K562 (cell line): ENCODE measurements at regions not wholly inside any gene's neighbourhood (a gene's known extent, or its start where the extent isn't known, plus 50 kb on each side); places are given as distances from the start of the nearest gene placed in this dataset.

Source experiments
- ARNT ChIP-seq, 2 experiments: fragments of 450-650 bp; IDR thresholded peaks; 2 replicates each; pipeline ENCODE4 v1.6.1; 2016; ENCODE audit warnings: mild to moderate bottlenecking in 1 of 2
- C11orf30 ChIP-seq: fragments of 450-650 bp; IDR thresholded peaks from 2 replicates; pipeline ENCODE4 v1.6.1; 2016; ENCODE audit warnings: low read depth, mild to moderate bottlenecking
- E2F1 ChIP-seq: sonication (generic); formaldehyde crosslinking; IDR thresholded peaks from 2 replicates; pipeline ENCODE4 v1.8.1; 2023; ENCODE audit warnings: mild to moderate bottlenecking, missing genetic modification reagents, moderate library complexity
- GATAD2A ChIP-seq: fragments of 450-650 bp; IDR thresholded peaks from 2 replicates; pipeline ENCODE4 v1.6.1; 2017
- GTF2B ChIP-seq: IDR thresholded peaks from 2 replicates; pipeline ENCODE4 v1.6.1; 2011; ENCODE audit not compliant: insufficient read length; ENCODE audit errors: extremely low read depth
- KLF13 ChIP-seq: fragments of 450-650 bp; IDR thresholded peaks from 2 replicates; pipeline ENCODE4 v1.6.1; 2016; ENCODE audit warnings: missing genetic modification characterization, low read depth, mild to moderate bottlenecking, missing compliant biosample characterization, moderate library complexity, borderline replicate concordance
- MAFF ChIP-seq: IDR thresholded peaks from 2 replicates; pipeline ENCODE4 v1.6.1; 2012; ENCODE audit warnings: low read length, improper control_type of control experiment
- MAZ ChIP-seq, 2 experiments: fragments of 450-650 bp in 1 of 2; sonication (generic) in 1 of 2; formaldehyde crosslinking; IDR thresholded peaks in 1 of 2; conservative IDR thresholded peaks in 1 of 2; 2 replicates each; pipeline versions ENCODE4 v1.4.0 to v1.5.0; 2020; ENCODE audit warnings: mild to moderate bottlenecking in 1 of 2, missing genetic modification reagents in 1 of 2
- MECOM ChIP-seq: fragments of 250-450 bp; sonication (Bioruptor Pico); IDR thresholded peaks from 2 replicates; pipeline ENCODE4 v1.8.0; 2022; ENCODE audit warnings: inconsistent platforms
- MEF2D ChIP-seq: conservative IDR thresholded peaks from 2 replicates; pipeline ENCODE4 v1.6.1; 2016; ENCODE audit warnings: low read depth, missing genetic modification characterization, missing compliant biosample characterization
- MLLT1 ChIP-seq, 2 experiments: fragments of 450-650 bp; IDR thresholded peaks; 2 replicates each; pipeline ENCODE4 v1.6.1; 2016
- PHB ChIP-seq: fragments of 250-450 bp; sonication (Bioruptor Pico); IDR thresholded peaks from 2 replicates; pipeline ENCODE4 v1.5.0; 2021
- POLR2H ChIP-seq: IDR thresholded peaks from 2 replicates; pipeline ENCODE4 v1.6.1; 2016; ENCODE audit warnings: missing genetic modification characterization, low read depth, mild to moderate bottlenecking, control low read depth, missing compliant biosample characterization, moderate library complexity
- PRMT5 ChIP-seq: sonication (generic); formaldehyde crosslinking; IDR thresholded peaks from 2 replicates; pipeline ENCODE4 v1.5.0; 2020; ENCODE audit warnings: missing genetic modification reagents
- PTBP1 ChIP-seq: fragments of 200-400 bp; formaldehyde crosslinking; IDR thresholded peaks from 2 replicates; pipeline ENCODE4 v1.6.1; 2017; ENCODE audit warnings: low read depth, low read length
- RAD21 ChIP-seq, 2 experiments: fragments of 250-450 bp in 1 of 2; fragments of 450-650 bp in 1 of 2; sonication (Bioruptor Pico) in 1 of 2; formaldehyde crosslinking in 1 of 2; IDR thresholded peaks in 1 of 2; conservative IDR thresholded peaks in 1 of 2; 2 replicates each; pipeline versions ENCODE4 v1.4.0 to v1.8.0; 2020 to 2022; ENCODE audit warnings: mild to moderate bottlenecking in 2 of 2, moderate library complexity in 1 of 2
- RB1 ChIP-seq: fragments of 450-650 bp; IDR thresholded peaks from 2 replicates; pipeline ENCODE4 v1.6.1; 2017; ENCODE audit warnings: low read depth, mild to moderate bottlenecking
- RBBP5 ChIP-seq: fragments of 200-600 bp; sonication (generic); IDR thresholded peaks from 2 replicates; pipeline ENCODE4 v1.6.1; 2012; ENCODE audit warnings: borderline replicate concordance, mild to moderate bottlenecking, low read length, control low read depth, inconsistent platforms; ENCODE audit not compliant: insufficient read depth, poor library complexity, severe bottlenecking
- TOE1 ChIP-seq, 2 experiments: fragments of 450-650 bp in 1 of 2; sonication (generic) in 1 of 2; formaldehyde crosslinking in 1 of 2; IDR thresholded peaks; 2 replicates each; pipeline versions ENCODE4 v1.7.1 to v1.8.0; 2016 to 2022; ENCODE audit warnings: borderline replicate concordance in 2 of 2, mild to moderate bottlenecking in 2 of 2, antibody characterized with exemption in 1 of 2, inconsistent platforms in 1 of 2, low read depth in 1 of 2, missing genetic modification reagents in 1 of 2, moderate library complexity in 1 of 2
- ZNF134 ChIP-seq: fragments of 250-450 bp; sonication (Bioruptor Pico); conservative IDR thresholded peaks from 2 replicates; pipeline ENCODE4 v1.4.0; 2020
- ZNF316 ChIP-seq: fragments of 450-650 bp; IDR thresholded peaks from 2 replicates; pipeline ENCODE4 v1.6.1; 2016
- ZNF57 ChIP-seq: fragments of 450-650 bp; formaldehyde crosslinking; IDR thresholded peaks from 2 replicates; pipeline ENCODE4 v1.4.0; 2020; ENCODE audit warnings: mild to moderate bottlenecking, moderate library complexity
- ZNF766 ChIP-seq: fragments of 200-800 bp; sonication (Bioruptor generic); conservative IDR thresholded peaks from 2 replicates; pipeline ENCODE4 v1.6.1; 2016; ENCODE audit warnings: missing genetic modification characterization, missing compliant biosample characterization
- ZSCAN29 ChIP-seq: fragments of 450-650 bp; IDR thresholded peaks from 2 replicates; pipeline ENCODE4 v1.6.1; 2017
- TF ChIP-seq, protein P1 (sequence below): IDR thresholded peaks from 2 replicates; pipeline ENCODE4 v1.6.1; 2012; ENCODE audit warnings: low read depth, low read length, improper control_type of control experiment, borderline replicate concordance

DNA sequence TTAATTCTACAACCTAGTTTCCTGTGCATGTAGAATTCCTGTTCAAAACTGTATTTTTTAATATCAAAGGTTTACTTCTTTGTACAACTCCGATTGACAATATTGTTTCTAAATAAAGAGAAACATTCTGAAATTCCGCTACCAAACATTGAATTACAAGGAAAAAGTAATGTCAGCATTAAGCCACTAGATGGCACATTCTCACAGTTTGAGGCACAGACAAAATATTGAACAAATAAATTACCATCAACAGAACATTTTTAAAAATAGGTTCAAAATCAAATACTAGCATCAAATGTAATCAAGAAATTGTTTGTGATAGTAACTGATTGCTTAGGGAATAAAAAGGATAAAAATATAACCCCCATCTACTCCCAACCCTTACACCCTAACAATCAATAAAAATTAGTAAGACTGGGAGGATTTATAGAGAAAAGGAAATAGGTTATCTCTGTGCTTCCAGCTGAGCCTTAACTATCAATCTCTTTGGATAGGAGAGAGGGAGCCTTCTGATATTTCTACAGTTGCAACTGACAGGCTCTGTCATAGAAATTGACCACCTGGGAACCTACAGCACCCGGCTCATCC, 86.6 kb upstream of the C7orf33 start (continued):
- no peak for TF ChIP-seq RBBP5
- TF ChIP-seq ZNF134 (CRISPR knock-in tag) = no peak
- TF ChIP-seq POLR2H = no peak
- no peak for TF ChIP-seq MECOM (CRISPR knock-in tag)
- TF ChIP-seq RB1 = no peak
- no peak for TF ChIP-seq MEF2D (tag)
- TF ChIP-seq ZNF766 (CRISPR knock-in tag) = no peak
- TF ChIP-seq, protein P1, sequence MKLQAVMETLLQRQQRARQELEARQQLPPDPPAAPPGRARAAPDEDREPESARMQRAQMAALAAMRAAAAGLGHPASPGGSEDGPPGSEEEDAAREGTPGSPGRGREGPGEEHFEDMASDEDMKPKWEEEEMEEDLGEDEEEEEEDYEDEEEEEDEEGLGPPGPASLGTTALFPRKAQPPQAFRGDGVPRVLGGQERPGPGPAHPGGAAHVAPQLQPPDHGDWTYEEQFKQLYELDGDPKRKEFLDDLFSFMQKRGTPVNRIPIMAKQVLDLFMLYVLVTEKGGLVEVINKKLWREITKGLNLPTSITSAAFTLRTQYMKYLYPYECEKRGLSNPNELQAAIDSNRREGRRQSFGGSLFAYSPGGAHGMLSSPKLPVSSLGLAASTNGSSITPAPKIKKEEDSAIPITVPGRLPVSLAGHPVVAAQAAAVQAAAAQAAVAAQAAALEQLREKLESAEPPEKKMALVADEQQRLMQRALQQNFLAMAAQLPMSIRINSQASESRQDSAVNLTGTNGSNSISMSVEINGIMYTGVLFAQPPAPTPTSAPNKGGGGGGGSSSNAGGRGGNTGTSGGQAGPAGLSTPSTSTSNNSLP = peak; percentile 81; the same call in 1 of the 2 replicates
- TF ChIP-seq PRMT5 = no peak
- peak; percentile 97 for TF ChIP-seq C11orf30
- peak; percentile 90 for TF ChIP-seq MAFF
- TF ChIP-seq ZNF57 (CRISPR knock-in tag) = no peak
- no peak for TF ChIP-seq PTBP1
- no peak for TF ChIP-seq PHB
- TF ChIP-seq GATAD2A = no peak
- no peak for TF ChIP-seq MLLT1 (IDR thresholded peaks at IDR 0.05)
- TF ChIP-seq RAD21 (CRISPR knock-in tag; conservative IDR thresholded peaks at IDR 0.05 in 1 of 2, IDR thresholded peaks at IDR 0.05 in 1 of 2) = peak; percentile 90 to 91
- 0 out of 4 replicates have a peak, but pooled peaks of 1 of the 2 experiments have one; percentile 36 for TF ChIP-seq ARNT (IDR thresholded peaks at IDR 0.05)
- no peak for TF ChIP-seq ZSCAN29
- TF ChIP-seq E2F1 = 0 out of 2 replicates have a peak, but pooled peaks have one; percentile 38
- TF ChIP-seq ZNF316 = peak; percentile 99
- TF ChIP-seq MAZ (CRISPR knock-in tag; conservative IDR thresholded peaks at IDR 0.05 in 1 of 2, IDR thresholded peaks at IDR 0.05 in 1 of 2) = peak in 1 of 2 experiments; percentile 30; a peak in 1 of 4 replicates
- TF ChIP-seq KLF13 = no peak
- TF ChIP-seq TOE1 (IDR thresholded peaks at IDR 0.05; ENCODE audit: borderline replicate concordance) = no peak
- no peak for TF ChIP-seq TOE1 (CRISPR knock-in tag; IDR thresholded peaks at IDR 0.05; ENCODE audit: borderline replicate concordance, low read depth)
- no peak for TF ChIP-seq GTF2B
